GM21825 (cell line): ENCODE measurements at regions not wholly inside any gene's neighbourhood (a gene's known extent, or its start where the extent isn't known, plus 50 kb on each side); places are given as distances from the start of the nearest gene placed in this dataset.
"Not testable (repeated sequence)": the region's sequence is repeated elsewhere in the genome, so short reads cannot be mapped to it uniquely, and the experiment has no call there.

ENCODE experiments used
- ATAC-seq: cut with Tn5 transposase; IDR thresholded peaks from one replicate; pipeline ENCODE4 v1.9.1; 2021; ENCODE audit warnings: mild to moderate bottlenecking, moderate library complexity; ENCODE audit not compliant: unreplicated experiment

DNA sequence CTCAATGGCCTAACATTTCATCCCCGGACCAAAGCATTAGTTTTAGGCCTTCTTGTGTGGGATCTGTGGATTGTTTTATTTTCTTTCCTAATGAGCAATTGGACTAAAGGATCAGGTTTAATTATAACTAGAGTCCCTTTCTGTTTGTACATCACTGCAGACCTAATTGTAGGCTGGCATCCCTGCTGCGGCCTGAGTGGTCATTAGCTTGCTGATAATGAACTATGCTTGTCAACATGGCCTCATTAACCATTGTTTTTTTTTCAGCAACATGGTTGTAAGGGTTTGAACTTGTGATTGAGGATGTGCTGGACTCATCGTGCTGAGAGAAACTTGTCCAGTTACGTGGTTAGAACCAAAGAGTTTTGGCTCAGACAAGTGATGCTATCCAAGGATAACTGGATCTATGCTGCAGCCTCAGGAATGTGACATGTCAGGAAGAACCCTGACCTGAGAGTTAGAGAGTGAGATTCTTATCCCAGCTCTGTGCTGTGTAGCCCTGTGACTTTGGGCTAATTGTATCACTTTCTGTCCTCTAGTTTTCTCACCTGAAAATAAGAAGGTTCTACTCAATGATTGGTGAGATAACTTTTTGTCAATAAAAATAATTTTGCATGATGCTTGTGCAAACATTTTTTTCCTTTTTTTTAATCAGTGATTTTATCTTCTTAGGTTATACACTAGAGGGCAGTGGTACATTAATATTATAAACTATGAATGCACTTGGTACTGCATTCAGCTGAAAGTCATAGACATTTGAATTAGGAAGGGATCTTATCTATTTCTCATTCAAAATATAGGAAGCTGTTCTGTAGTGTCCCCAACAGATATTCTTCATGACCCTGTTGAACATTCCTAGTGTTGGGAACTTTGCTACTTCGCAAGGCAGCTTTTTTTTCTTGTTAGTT is 140.9 kb downstream of the RNF144B start:
- no peak for ATAC-seq

GRCh38 chr6:18530201-18530600 is 143.1 kb downstream of the RNF144B start:
- no peak for ATAC-seq

- ATAC-seq = no peak
Observed at GRCh38 chr6:18532139-18532538, 145.0 kb downstream of the RNF144B start.

GRCh38 chr6:18533793-18534192 is 146.6 kb downstream of the RNF144B start:
- ATAC-seq = no peak

GRCh38 chr6:18536591-18537055 is 149.5 kb downstream of the RNF144B start:
- no peak for ATAC-seq

- ATAC-seq = no peak
Observed at GRCh38 chr6:18538315-18538714, 151.2 kb downstream of the RNF144B start.

DNA sequence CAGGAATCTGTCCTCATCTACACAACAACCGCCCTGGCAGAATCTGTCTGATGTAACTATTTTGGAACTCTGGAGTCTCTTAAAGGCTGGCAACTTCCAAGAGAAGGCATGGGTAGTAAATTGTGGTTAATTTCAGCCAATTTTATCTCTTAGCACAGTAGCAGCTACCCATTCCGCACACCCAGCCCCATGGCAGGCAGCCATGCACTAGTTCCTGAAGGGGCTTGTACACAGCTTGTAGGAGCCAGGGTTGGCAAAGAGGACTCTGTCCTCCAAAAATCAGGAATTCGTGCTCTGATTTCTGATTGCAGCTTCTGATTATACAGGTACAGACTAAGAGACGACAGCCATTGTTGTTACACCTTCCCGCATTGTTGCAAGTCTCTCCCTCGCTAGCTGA is 155.9 kb downstream of the RNF144B start:
- no peak for ATAC-seq

- not testable (repeated sequence) for ATAC-seq
Observed at GRCh38 chr6:18545142-18545541, 158.0 kb downstream of the RNF144B start.

- no peak for ATAC-seq
Observed at GRCh38 chr6:18545726-18546125, 158.6 kb downstream of the RNF144B start.

GRCh38 chr6:18550119-18550518 is 163.0 kb downstream of the RNF144B start:
- no peak for ATAC-seq

DNA sequence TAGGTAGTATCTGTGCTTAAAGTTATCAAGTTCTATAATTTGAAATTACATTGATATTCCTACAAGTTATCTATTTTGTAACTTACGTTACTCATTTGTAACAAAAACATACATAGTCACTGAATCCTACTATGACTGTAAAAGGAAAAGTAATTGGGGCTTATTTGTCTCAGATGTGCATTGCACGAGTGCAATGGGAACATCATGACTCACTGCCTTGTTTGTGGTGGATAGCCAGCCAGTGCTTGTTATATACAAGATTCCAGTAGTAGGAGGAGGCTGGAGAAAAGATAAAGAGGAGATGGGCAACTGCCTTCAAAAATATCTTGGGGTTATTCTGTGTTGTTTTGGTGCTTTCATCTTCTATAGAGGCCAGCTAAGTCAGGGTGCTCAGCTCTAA is 164.1 kb downstream of the RNF144B start:
- ATAC-seq = no peak

- no peak for ATAC-seq
Observed at GRCh38 chr6:18555750-18556149, 168.6 kb downstream of the RNF144B start.

DNA sequence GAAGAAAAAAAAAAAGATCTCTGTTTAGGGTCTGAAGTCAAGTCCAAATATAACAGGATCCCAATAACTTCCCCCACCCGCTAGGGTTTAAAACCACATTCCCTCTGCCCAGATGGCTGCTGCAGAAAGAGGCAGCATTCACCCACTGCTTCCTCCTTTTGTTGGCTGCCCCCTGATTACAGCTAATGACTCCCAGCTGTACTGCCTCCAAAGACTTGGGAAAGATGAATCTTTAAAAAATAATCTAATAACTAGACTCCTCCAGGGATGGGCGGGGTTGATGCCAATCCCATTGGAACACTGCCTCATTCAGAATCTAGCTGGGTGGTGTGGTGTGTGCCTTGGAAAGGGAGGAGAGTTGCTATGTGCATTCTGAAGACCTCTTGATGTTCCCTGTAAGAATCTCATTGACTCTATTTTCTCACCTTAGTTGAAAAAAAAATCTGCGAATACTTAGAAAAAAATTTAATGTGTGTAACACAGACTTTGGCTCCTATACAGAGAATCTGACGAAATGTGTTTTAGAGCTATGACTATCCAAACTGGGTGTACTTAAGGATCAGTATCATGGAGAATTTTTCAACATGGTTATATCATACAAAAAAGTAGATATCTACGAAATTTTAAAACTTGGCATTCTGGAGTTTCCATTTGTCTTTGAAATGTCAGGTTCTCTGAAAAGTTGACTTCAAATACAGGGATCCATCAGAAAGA is 174.0 kb downstream of the RNF144B start:
- ATAC-seq = no peak

GRCh38 chr6:18562726-18563125 is 175.6 kb downstream of the RNF144B start:
- ATAC-seq = no peak

DNA sequence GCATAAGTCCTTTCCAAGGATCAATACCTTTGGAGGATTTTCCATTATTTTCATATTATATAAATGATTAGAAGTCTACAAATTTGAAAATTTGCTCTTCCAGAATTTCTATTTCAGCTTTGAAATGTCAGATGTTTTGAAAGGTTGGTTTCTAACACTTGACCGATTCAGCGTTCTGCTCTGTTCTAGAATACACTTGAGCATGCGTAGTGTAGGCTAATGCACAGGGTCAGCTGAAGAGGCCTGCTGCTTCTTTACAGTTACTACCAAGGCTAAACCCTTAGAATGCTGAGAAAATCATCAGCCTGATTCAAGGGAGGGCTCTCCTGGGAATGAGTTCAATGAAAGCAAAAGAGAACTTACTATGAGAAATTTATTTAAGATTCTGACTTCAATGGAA is 177.6 kb downstream of the RNF144B start:
- no peak for ATAC-seq

- ATAC-seq = no peak
Observed at GRCh38 chr6:18565231-18565630, 178.1 kb downstream of the RNF144B start.

DNA sequence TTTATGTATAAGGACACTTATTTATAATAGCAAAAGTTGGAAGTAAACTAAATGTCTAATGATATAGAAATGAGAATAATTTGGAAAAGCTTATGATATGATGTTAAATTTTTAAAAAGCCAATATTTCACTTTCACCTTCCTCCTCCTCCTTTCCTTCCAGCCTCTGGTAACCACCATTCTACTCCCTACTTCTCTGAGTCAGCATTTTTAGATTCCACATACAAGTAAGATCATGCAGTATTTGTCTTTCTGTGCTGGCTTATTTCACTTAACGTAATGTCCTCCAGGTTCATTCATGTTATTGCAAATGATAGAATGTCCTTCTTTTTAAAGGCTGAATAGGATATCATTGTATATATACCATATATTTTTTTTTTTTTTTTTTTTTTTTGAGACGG is 180.2 kb downstream of the RNF144B start:
- ATAC-seq = no peak

DNA sequence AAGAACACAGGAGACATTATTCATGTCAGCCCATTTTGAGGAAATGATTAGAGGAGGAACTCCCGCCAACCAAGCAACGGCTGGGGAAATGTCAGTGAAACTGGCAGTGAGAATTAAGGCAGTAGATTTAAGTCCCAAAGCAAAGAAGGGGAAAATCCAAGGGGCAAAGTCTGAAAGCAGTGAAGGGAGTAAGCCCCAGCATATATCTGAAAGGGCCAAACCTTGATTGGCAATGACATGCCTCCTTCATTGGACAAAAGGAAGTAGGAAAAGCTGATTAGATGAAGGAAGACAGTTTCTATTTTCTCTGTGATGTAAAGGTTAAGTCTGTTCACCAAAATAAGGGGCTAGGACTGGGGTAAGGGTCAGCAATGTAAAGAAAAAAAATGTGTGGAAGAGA is 190.3 kb downstream of the RNF144B start:
- ATAC-seq = no peak

GRCh38 chr6:18579166-18579565 is 192.0 kb downstream of the RNF144B start:
- ATAC-seq = no peak

DNA sequence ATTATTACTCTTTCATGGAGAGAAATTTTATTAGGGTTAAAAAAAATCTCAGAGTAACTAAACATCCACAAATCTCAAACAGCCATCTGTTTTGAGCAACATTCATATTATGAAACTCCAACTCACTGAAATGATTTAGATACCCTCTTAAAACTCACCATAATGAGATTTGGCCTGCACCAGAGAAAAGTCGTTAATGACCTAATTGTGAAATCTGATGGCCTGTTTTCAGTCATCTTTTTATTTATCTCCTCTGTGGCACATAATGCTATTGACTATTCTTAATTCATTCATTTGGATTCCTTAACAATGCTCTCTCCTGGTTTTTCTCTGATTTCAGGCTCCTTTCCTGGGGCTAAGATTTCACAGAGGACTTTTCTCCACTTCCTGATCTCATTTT is 192.7 kb downstream of the RNF144B start:
- no peak for ATAC-seq

- no peak for ATAC-seq
Observed at GRCh38 chr6:18584372-18584771, 197.2 kb downstream of the RNF144B start.

DNA sequence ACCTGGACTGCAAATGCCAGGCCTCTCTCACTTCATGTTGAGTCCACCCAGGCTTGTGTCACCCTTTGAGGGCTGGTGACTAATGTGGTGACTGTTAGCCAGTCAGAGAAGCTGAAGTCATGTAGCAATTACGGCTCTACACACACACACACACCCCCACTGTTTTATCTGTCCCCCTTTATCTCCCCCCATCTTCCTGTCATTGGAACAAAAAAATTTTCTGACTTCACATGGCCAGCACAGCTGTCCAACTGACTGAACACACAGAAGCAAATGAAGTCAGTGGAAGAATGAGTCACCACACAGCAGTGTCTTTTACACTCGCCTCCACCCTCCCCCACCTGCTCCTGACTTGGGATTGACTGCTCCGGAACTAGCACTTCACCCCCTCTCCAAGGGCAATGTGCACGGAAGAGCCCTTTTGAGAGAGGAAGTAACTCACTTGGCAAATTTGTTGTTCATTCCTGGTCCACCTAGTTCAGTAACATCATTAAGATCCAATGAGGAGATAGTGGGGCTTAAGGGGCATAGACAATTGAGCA is 198.0 kb downstream of the RNF144B start:
- ATAC-seq = no peak
